ENCODE measurements at regions not wholly inside any gene's neighbourhood (a gene's known extent, or its start where the extent isn't known, plus 50 kb on each side); places are given as distances from the start of the nearest gene placed in this dataset.

DNA sequence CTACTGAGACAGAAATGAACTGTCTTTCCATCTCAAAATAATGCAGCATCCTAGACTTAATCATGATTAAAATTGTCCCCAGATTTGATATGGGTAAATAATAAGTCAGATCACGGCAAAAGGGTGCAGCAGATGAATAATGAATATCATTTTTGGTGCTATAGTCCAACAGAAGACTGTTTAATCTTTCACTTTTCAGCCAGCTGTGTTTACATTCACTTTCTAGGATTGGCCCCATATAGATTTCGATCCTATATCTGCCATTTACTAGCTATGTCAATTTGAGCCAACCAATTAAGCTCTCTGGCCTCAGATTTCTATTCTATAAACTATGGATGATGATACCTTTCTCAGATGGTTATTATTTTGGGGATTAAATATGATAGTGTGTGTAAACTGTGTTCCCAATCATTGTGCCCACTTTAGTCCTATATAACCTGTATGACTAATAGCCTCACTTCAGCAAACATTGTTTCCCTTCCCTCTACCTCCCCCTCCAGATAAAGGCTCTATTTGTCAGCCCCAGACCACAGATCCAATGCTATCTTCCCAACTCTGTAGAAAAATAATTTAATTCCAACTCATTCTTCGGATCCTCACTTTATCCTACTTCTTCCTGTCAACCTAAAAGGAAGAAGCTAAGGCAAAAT lies 53.6 kb upstream of the NT5E start:
- DNase-seq (ENCODE audit: low read depth in 2 of 2), result no peak

DNA sequence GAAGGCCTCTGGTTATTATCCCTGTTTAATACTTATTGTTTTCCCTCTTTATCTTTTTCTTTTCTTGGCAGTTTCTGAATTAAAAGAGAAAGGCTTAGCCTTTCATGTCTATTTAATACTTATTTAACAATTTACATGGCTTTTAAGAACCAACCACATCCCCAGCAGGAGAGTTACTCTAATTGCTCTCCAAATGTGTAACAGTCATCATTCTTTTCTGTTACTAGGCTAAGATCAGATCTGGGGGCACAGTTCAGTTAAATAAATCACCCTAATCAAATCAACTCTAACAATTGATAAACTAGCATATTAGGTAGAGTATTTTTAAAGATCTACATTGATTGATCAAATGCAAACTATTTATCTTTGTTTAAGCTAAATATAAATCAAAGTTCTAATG lies 54.1 kb upstream of the NT5E start:
- DNase-seq (ENCODE audit: low read depth in 2 of 2), result no peak

DNA sequence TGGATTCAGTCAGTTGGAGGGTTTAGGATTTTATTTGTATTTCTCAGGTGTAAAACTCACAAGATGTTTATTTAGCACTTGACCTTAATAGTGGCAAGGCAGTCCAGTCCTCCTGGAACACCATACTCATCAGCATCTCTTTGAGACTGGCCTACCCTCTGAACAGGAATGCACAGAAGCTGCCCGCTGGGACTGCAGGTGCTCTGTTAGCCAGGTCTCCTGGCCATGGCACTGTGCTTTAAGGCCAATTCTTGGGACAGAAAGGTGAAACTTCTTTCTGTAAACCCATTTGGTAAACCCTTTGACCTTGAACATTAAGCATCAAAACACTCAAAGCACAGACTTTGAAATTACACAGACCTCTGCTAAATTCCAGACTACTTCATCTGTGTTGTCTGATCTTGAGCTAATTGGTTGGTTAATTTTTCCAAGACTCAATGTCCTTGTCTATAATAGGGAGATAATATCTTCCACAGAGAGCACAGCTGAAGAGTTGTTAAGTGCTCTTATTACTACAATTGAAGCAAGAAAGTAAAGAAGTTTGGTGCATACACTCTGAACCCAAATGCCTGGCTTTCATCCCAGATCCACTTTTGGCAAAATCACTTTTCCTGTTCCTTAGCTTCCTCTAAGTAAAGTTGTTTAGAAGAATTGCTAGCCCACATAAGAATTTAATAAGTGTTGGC lies 54.9 kb upstream of the NT5E start:
- DNase-seq (ENCODE audit: low read depth in 2 of 2), result no peak

DNA sequence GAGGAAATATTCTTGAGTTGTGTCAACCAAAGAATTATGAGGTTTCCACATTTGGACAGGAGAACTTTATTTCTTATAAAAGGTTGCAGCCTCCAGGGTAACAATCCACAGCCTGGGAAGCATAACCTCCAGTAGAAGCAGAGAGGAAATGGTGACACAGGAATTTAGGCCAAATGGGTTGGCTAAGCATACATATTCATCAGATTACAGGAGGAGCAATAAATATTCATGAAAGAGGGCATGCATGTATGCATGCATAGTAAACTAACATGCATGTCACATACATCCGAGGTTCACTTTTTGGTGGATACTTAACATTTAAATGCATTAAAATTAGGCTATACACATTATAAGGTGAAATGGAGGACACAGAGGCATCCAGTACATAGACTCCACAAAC lies 55.7 kb upstream of the NT5E start:
- DNase-seq (ENCODE audit: low read depth in 2 of 2), result no peak

GRCh38 chr6:85392379-85392778 lies 57.5 kb upstream of the NT5E start:
- DNase-seq (ENCODE audit: low read depth in 2 of 2), result no peak

DNA sequence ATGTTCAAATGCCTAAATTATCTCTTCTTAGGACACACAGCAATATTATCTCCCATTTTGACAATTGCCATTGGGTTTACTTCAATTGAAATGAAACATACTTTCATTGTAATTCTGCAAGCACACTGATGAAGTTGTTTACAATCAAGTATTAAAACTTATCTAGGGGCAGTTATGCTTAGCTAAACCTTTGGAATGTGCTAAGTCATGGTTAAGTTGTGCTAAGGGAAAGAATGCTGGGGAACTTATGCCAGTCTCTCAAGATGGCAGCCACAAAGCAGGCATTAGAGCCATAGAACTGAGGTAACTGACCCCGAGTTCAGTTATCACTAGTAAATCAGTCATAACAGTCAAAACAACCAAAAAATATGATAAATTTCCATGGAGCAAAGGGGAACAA lies 59.1 kb upstream of the NT5E start:
- DNase-seq (ENCODE audit: low read depth in 2 of 2), result no peak

GRCh38 chr6:85390105-85390728 lies 59.7 kb upstream of the NT5E start:
- DNase-seq (ENCODE audit: low read depth in 2 of 2), result no peak

- DNase-seq (ENCODE audit: low read depth in 2 of 2), result no peak
These were observed 60.6 kb upstream of the NT5E start for GRCh38 chr6:85389151-85389797.

DNA sequence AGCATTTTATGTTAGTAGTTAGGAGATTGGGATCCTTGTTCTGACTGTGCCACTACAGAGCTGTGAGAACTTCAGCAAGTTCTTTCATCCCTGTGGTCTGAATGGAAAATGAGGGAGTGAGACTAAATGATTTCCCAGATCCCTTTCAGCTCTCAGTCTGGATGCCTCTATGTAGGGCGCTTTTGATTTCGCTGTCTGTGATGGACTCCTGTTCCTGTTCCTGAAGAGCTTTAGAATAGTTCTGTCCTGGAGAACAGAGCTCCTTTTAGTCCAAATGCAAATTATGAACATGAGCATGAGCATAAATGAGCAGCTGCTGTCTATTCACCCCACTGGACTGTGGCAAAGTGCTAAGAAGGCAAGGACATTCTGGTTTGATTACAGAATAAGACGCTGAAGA lies 61.4 kb upstream of the NT5E start:
- no peak for DNase-seq (ENCODE audit: low read depth in 2 of 2)

GRCh38 chr6:85385636-85386315 lies 64.1 kb upstream of the NT5E start:
- DNase-seq (ENCODE audit: low read depth in 2 of 2), result no peak

DNA sequence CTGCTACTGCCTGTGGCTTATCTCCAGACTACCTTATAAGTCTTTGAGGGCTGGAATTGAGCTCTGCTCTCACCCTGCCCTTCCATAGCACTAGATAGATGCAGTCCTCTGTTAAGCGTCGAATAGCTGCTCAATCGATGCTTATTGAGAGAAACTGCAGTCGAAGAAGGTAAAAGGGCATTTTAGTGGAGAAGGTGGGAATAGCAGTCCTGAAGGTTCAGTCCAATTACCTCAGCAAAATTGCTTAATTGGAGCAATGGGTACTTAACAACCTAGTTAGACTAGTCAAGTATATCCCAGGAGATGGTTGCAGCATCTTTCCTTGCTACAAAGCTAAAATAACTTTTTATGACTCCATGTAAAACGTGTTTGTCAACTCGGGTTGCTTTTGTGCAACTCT lies 66.8 kb upstream of the NT5E start:
- no peak for DNase-seq (ENCODE audit: low read depth in 2 of 2)

GRCh38 chr6:85382541-85382940 lies 67.3 kb upstream of the NT5E start:
- DNase-seq (ENCODE audit: low read depth in 2 of 2), result no peak

DNA sequence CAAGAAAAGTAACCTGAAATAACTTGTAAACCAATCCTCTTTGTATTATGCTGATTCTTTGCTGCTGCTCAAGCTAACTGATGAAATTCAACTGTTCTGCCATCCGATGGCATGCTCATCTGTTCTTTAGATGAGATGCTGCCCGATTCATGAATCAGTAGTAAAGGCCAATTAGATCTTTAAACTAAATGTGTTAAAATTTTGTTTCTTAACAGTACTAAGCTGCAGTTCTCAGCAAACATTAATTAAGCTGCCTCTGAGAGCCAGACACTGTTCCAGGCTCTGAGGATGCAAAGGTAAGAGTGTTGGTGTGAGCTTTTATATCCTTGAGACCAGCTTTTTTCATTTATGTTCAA lies 77.0 kb upstream of the NT5E start:
- no peak for DNase-seq (ENCODE audit: low read depth in 2 of 2)

DNA sequence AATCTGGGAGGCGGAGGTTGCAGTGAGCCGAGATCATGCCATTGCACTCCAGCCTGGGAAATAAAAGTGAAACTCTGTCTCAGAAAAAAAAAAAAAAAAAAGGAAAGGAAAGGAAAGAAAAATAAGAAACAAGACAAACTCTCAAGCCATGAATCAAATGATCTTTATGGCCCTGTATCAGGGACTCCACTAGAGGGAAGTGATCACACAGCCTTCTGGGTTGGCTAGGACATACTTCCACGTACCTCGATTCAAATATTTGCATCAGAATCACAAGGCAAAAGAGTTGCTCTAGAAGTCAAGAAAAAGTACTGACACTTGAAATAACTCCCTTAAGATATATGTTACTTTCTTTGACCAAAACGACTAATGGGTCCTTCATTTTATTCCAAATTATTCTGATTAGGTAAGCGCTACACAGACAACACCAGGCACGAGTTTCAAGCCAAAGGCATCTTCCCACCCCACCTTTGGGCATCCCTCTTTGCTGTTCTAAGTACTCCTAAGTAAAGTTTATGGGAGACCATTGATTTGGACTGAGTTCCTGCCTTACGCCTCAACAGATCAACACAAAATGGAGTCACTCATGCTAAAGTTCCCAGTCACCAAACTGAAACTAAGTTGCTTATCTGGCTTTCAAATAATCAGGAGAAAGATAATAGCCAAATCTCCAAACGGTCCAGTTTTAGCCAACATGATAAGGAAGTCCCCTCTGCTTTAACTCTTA lies 77.5 kb upstream of the NT5E start:
- DNase-seq (ENCODE audit: low read depth in 2 of 2), result no peak

- no peak for DNase-seq (ENCODE audit: low read depth in 2 of 2)
These were observed 81.3 kb upstream of the NT5E start for GRCh38 chr6:85368631-85369030.

DNA sequence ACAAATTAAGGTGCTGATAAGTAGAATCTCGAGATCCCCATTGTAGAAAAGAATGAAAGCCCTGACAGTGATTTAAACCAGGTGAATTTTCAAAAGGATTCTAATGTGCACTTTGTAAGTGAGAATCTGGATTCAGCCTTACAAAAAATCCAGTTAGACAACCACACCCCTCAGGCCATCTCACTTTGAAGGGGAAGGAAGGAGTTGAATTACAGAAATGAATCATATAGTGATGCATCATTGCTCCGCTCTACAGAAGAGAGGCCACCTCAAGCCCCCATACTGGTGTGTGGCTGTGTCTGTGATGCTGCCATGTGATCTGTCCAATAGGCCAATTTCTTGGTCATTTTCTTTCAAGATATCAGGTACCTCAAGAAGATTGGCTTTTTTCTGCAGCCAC lies 85.5 kb upstream of the NT5E start:
- no peak for DNase-seq (ENCODE audit: low read depth in 2 of 2)

GRCh38 chr6:85363870-85364269 lies 86.0 kb upstream of the NT5E start:
- DNase-seq (ENCODE audit: low read depth in 2 of 2), result no peak

- DNase-seq (ENCODE audit: low read depth in 2 of 2), result no peak
These were observed 87.1 kb upstream of the NT5E start for GRCh38 chr6:85362652-85363310.

- DNase-seq (ENCODE audit: low read depth in 2 of 2), result no peak
These were observed 88.3 kb upstream of the NT5E start for GRCh38 chr6:85361643-85362014.

GRCh38 chr6:85360794-85361642 lies 88.9 kb upstream of the NT5E start:
- no peak for DNase-seq (ENCODE audit: low read depth in 2 of 2)
